Heart left ventricle (tissue), 16 donors: ENCODE measurements at regions not wholly inside any gene's neighbourhood (a gene's known extent, or its start where the extent isn't known, plus 50 kb on each side); places are given as distances from the start of the nearest gene placed in this dataset.

Experiments
- ATAC-seq, 4 donors: fragments of 200-7000 bp; cut with Tn5 transposase; one replicate each; pipeline ENCODE4 v1.9.1; 2020 to 2022; ENCODE audit warnings: moderate library complexity in 4 of 4, mild to moderate bottlenecking in 3 of 4, moderate number of reproducible peaks in 1 of 4
- DNase-seq, 5 donors: peaks; one replicate each; pipeline ENCODE4 v3.0.0-alpha.2; 2020
- H3K27ac ChIP-seq, 12 donors: fragments of 200-600 bp; sonication (generic) in 4 of 12; one replicate each; pipeline versions ENCODE4 v1.5.0 to v1.8.0; 2016 to 2022; ENCODE audit warnings: mild to moderate bottlenecking in 2 of 12
- H3K27me3 ChIP-seq, 9 donors: fragments of 200-600 bp; sonication (generic) in 2 of 9; one replicate each; pipeline versions ENCODE4 v1.5.1 to v1.8.0; 2016 to 2022; ENCODE audit warnings: mild to moderate bottlenecking in 3 of 9
- H3K36me3 ChIP-seq, 9 donors: fragments of 200-600 bp; sonication (generic) in 2 of 9; one replicate each; pipeline versions ENCODE4 v1.5.0 to v1.8.0; 2018 to 2022; ENCODE audit warnings: mild to moderate bottlenecking in 2 of 9
- H3K4me1 ChIP-seq, 12 donors: fragments of 200-600 bp; sonication (generic) in 4 of 12; one replicate each; pipeline versions ENCODE4 v1.5.0 to v1.8.0; 2016 to 2022; ENCODE audit warnings: mild to moderate bottlenecking in 3 of 12
- H3K4me3 ChIP-seq, 12 donors: fragments of 200-600 bp; sonication (generic) in 4 of 12; one replicate each; pipeline versions ENCODE4 v1.5.0 to v1.8.0; 2017 to 2022; ENCODE audit warnings: mild to moderate bottlenecking in 9 of 12, moderate library complexity in 4 of 12
- H3K9me3 ChIP-seq, 12 donors: fragments of 200-600 bp; sonication (generic) in 4 of 12; one replicate each; pipeline versions ENCODE4 v1.5.0 to v1.8.0; 2016 to 2022; ENCODE audit warnings: mild to moderate bottlenecking in 1 of 12
- POLR2A ChIP-seq, 2 donors: fragments of 450-650 bp; IDR thresholded peaks; one replicate each; pipeline ENCODE4 v1.6.1; 2017; ENCODE audit warnings: antibody characterized with exemption in 2 of 2, mild to moderate bottlenecking in 2 of 2, moderate library complexity in 2 of 2
- WGBS, 4 donors: extraction: QIAGEN DNeasy Blood & Tissue Kit in 2 of 4; methylation state at CpG; one replicate each; pipeline versions ENCODE4 v1.1.5 to v1.1.7; 2013 to 2018; 5-methylcytosine and 5-hydroxymethylcytosine counted together
- intact Hi-C, 10 donors: fragments of 100-400 bp; cut with DNase I; formaldehyde crosslinking; loops; one replicate each; pipeline versions ENCODE4 v1.11.1 to v1.14.2; 2022
- TF ChIP-seq, protein P1 (sequence below), 12 donors: fragments of 200-600 bp; sonication (generic) in 4 of 12; IDR thresholded peaks; one replicate each; pipeline versions ENCODE4 v1.5.0 to v1.8.0; 2018 to 2022; ENCODE audit warnings: antibody characterized with exemption in 12 of 12, mild to moderate bottlenecking in 5 of 12
- donor health status: ischemic (EF 13 %, LVEDD 7.1; RV severe dilation, severe dysfunction).
- donor health status: healthy with polysubstance abuse.
- donor health status: DM: no; HTN: yes; CAD: no.
- donor health status: DM: no; HTN: no; CAD: no.
- donor health status: ischemic (EF 25% LVEDD 6.9; RV normal size, moderate dysfunction).
- donor health status: ischemic (EF 25% LVEDD 5.7; RV mildly dilated, moderate dysfunction).
- donor health status: healthy.
- donor health status: DM: yes; HTN: yes; CAD: no.
- donor health status: ischemic (EF 35%, LVEDD 5.7; RV mildly dilated, moderate dysfunction).
- donor health status: nonischemic (EF 11% LVEDD 7.7; RV severe dilation, severe dysfunction).
- donor health status: DM: yes; HTN: yes; CAD: no.
- donor health status: PGD.
- donor health status: ischemic (EF 29% LVEDD 5.4; RV normal size, mild dysfunction).
- donor health status: nonischemic (EF 23%, LVEDD 6.1; RV moderate dilation, normal function).

DNA sequence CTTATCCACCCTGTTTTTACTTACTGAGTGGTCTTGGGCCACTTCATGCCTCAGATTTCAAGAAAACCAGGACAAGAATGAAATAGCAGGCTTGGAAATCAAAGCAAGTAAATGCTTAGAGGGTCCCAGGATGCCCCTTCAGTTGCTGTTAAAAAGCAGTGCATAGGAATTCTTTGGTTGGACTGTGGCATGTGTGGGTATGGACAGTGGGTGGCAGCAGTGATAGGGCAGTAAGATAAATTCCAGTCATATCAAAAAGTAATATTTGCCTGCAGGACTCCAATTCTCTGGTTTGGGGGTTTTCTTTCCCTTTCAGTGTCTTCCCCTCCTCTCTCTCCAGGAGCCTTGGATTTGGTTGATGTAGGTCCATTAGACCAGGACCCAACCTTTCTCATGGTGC, 306.7 kb upstream of the CLINT1 start:
- no peak for ATAC-seq

DNA sequence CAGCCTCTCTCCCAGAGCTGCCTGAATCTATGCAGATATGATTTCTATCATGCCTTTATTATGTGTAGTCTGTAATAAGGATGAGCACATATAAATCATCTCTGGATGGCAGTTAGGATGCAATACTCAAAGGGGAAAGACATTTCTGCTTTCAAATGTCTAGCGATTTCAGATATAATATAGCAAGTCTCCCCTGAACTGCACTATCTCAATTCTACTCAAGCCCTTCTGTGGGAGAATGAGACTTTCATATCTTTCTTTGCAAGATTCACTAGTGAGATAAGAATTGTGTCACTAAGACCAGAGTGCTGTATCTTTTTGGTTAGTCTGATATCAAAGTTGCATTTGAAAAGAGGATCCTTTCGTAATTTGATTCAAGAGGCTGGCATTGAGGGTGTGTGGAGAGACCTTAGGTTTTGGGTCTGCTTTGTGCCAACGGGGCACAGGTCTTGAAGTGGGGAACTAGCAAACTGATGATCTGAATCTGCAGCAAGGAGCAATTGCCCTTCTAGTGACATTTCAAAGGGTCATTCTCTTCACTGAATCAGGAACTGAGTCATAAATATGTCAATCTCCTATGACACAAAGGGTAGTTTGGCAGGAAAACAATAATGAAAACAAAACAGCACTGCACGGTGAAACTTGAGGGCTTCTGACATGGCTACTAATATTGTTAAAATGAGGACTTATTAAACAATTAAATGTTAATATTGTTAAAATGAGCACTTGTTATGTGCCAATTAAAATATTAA, 305.5 kb upstream of the CLINT1 start:
- no peaks in the 10 kb centered on the region for H3K36me3 ChIP-seq
- no peak overlapping the region for H3K4me3 ChIP-seq
- TF ChIP-seq, protein P1, sequence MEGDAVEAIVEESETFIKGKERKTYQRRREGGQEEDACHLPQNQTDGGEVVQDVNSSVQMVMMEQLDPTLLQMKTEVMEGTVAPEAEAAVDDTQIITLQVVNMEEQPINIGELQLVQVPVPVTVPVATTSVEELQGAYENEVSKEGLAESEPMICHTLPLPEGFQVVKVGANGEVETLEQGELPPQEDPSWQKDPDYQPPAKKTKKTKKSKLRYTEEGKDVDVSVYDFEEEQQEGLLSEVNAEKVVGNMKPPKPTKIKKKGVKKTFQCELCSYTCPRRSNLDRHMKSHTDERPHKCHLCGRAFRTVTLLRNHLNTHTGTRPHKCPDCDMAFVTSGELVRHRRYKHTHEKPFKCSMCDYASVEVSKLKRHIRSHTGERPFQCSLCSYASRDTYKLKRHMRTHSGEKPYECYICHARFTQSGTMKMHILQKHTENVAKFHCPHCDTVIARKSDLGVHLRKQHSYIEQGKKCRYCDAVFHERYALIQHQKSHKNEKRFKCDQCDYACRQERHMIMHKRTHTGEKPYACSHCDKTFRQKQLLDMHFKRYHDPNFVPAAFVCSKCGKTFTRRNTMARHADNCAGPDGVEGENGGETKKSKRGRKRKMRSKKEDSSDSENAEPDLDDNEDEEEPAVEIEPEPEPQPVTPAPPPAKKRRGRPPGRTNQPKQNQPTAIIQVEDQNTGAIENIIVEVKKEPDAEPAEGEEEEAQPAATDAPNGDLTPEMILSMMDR (IDR thresholded peaks at IDR 0.05): no peak
- TF ChIP-seq POLR2A (IDR thresholded peaks at IDR 0.05): no peak
- ATAC-seq (no peak), DNase-seq (no peak)
- intact Hi-C loops: loop anchor here in 3 of 10 donors (5.0 kb wide), 3 partner anchors 87 to 963 kb away; no protein-coding TSS in a partner anchor
- H3K4me1 ChIP-seq: no peaks in the 10 kb centered on the region
- H3K27me3 ChIP-seq: peaks cover 0 to 9% (median 0%) of the 10 kb centered on the region in 9 donors
- no peaks in the 10 kb centered on the region for H3K9me3 ChIP-seq
- no peak overlapping the region for H3K27ac ChIP-seq
- WGBS, 4 donors: 73 to 80% (median 75%) methylated on average over 4 of the region's 4 CpGs

More for the DNA sequence above, 306.7 kb upstream of the CLINT1 start:
- H3K27me3 ChIP-seq: peaks cover 0 to 9% (median 0%) of the 10 kb centered on the region in 9 donors
- no peak for DNase-seq
- H3K36me3 ChIP-seq: no peaks in the 10 kb centered on the region
- H3K27ac ChIP-seq: no peak overlapping the region
- H3K9me3 ChIP-seq: no peaks in the 10 kb centered on the region
- intact Hi-C loops: loop anchor here in 2 of 10 donors (5.0 kb wide), 2 partner anchors 88 to 962 kb away; no protein-coding TSS in a partner anchor
- no peaks in the 10 kb centered on the region for H3K4me1 ChIP-seq
- H3K4me3 ChIP-seq: no peak overlapping the region
- TF ChIP-seq, protein P1 (IDR thresholded peaks at IDR 0.05): no peak
- TF ChIP-seq POLR2A (IDR thresholded peaks at IDR 0.05): no peak

DNA sequence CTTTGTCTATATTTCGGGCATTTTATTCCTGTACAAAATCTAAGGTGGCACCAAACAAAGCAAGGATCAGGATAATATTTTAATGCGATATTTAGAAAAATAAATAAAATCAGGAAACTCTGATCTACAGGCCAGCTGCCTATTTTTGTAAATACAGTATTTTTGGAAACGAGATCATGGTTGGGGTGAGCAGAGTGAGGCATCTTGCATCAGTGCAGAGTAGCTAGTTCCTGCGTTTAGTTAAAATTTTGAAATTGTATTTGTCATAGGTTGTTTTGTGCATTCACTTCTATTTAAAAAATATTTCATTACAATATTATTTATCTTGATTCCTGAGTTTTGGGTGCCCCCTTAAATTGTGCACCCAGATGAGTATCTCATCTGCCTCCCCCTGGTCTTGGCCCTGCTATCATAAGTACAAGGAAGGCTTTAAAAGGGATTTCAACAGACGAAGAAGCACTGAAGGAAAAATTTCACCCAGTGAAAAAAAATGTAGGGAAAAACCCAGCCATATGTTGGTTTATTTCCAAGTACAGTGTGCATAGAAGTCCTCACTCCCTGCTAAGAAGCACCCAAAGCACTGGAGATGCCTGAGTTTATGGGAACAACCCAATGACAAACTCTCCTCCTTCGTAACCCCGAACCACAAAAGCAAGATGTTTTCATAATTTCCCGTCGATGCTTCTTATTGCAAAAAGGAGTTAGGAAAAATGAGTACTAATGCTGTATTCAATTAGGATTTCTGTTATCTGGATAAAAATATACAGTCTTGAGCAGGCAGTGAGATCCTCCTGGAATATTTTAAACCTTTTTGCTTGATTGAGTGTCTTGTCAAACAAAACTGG, 304.7 kb upstream of the CLINT1 start:
- H3K27me3 ChIP-seq: peaks cover 0 to 9% (median 0%) of the 10 kb centered on the region in 9 donors
- 83 to 89% (median 85%) methylated on average over 9 of the region's 9 CpGs for WGBS, 4 donors
- no peak overlapping the region for H3K27ac ChIP-seq
- no peaks in the 10 kb centered on the region for H3K4me1 ChIP-seq
- no peaks in the 10 kb centered on the region for H3K9me3 ChIP-seq
- no peak for DNase-seq
- no peaks in the 10 kb centered on the region for H3K36me3 ChIP-seq
- intact Hi-C loops: loop anchor here in 1 of 10 donors (5.0 kb wide), 1 partner anchor 91 kb away; no protein-coding TSS in a partner anchor
- H3K4me3 ChIP-seq: no peak overlapping the region
- no peak for TF ChIP-seq POLR2A (IDR thresholded peaks at IDR 0.05)
- TF ChIP-seq, protein P1 (IDR thresholded peaks at IDR 0.05): no peak
- ATAC-seq: no peak

DNA sequence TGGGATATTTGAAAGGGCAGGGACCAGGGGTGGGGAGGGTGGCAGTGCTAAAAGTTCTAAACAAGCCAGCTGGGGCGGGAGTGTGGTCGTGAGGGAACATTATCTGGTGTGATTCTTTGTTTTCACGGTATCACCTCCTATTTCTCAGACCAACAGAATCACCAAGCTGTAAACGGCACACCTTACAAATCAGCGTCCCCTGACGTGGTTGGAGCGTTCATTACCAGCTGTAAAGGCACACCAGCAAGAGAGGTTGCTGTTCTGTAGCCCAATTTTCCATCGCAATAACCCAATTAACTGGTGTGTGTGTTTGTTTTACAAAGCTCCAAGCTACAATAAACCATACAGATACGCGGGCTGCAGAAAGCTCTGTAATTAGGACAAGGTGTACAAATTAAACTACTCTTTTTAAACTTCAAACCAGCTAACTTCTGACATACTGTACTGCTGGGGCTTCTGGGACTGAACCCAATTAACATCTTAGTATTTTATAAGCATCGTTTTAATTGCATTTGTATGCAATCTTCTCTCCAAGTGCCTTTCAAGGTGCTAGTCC, 303.6 kb upstream of the CLINT1 start:
- Histone ChIP-seq H3K27ac (no peak overlapping the region), H3K4me1 (no peaks in the 10 kb centered on the region), H3K27me3 (peaks cover 0 to 9% (median 0%) of the 10 kb centered on the region in 9 donors), H3K36me3 (no peaks in the 10 kb centered on the region), H3K4me3 (no peak overlapping the region), H3K9me3 (no peaks in the 10 kb centered on the region)
- DNase-seq (no peak), ATAC-seq (no peak)
- TF ChIP-seq, protein P1 (IDR thresholded peaks at IDR 0.05): no peak
- no peak for TF ChIP-seq POLR2A (IDR thresholded peaks at IDR 0.05)
- WGBS, 4 donors: 81 to 91% (median 83%) methylated on average over 11 of the region's 11 CpGs
- intact Hi-C loops: loop anchor here in 1 of 10 donors (5.0 kb wide), 1 partner anchor 90 kb away; no protein-coding TSS in a partner anchor
